ENCODE measurements at regions not wholly inside any gene's neighbourhood (a gene's known extent, or its start where the extent isn't known, plus 50 kb on each side); places are given as distances from the start of the nearest gene placed in this dataset.

DNA sequence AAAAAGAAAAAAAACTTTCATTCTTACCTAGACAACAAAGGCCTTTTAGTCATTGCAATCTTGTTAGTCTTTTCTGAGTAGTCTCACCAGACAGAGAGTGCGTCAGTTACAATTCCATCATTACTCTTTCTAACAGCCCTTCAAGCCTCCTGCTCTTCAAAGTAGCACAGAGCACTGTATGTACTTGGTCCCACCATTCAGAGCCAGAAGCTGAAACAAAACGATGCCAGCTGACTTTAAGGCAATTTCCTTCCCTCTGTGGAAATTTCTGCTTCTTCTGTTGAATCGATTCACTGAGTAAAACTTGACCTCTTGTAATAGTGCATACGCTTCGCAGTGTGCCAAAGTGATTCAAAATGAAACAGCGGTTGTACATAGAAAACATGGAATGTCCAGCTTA is 57.7 kb upstream of the TENM3 start:
- Histone ChIP-seq H3K9me3 (no peaks in the 10 kb centered on the region), H3K27ac (no peak overlapping the region), H3K36me3 (no peaks in the 10 kb centered on the region), H3K4me3 (no peak overlapping the region), H3K27me3 (no peaks in the 10 kb centered on the region), H3K4me1 (no peaks in the 10 kb centered on the region)
- no peak for DNase-seq
- in situ Hi-C loops (cut with MboI; ENCODE audit: low sequenced_read_pairs in 4 of 4) (no loop called here), intact Hi-C loops (cut with DNase I; ENCODE audit: low total_unique reads) (loop anchor here (5.0 kb wide), 2 partner anchors 42 to 43 kb away; no protein-coding TSS in a partner anchor)
- no peak for ATAC-seq
- TF ChIP-seq, protein P1, sequence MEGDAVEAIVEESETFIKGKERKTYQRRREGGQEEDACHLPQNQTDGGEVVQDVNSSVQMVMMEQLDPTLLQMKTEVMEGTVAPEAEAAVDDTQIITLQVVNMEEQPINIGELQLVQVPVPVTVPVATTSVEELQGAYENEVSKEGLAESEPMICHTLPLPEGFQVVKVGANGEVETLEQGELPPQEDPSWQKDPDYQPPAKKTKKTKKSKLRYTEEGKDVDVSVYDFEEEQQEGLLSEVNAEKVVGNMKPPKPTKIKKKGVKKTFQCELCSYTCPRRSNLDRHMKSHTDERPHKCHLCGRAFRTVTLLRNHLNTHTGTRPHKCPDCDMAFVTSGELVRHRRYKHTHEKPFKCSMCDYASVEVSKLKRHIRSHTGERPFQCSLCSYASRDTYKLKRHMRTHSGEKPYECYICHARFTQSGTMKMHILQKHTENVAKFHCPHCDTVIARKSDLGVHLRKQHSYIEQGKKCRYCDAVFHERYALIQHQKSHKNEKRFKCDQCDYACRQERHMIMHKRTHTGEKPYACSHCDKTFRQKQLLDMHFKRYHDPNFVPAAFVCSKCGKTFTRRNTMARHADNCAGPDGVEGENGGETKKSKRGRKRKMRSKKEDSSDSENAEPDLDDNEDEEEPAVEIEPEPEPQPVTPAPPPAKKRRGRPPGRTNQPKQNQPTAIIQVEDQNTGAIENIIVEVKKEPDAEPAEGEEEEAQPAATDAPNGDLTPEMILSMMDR (IDR thresholded peaks at IDR 0.05 in 4 of 5, conservative IDR thresholded peaks at IDR 0.05 in 1 of 5) = no peak
- no peak for TF ChIP-seq POLR2A (IDR thresholded peaks at IDR 0.05)

DNA sequence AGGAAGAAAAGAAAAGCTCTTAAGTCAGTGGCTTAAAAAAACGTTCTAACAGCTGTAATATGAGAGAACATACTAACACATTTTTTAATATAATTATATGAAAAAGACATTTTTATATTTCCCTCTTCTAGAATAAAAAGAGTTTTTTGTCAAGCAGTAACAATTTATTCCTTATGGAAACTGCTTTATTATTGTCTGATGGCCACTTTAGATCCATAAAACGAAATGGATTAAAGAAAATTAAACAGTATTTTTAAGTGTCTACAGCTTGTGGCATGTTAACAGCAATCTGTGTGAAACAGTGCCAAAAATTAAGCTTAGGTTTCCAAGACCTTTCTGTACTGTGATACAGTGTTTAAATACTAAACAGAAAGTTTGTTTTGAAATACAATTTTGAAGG is 55.5 kb upstream of the TENM3 start:
- in situ Hi-C loops (cut with MboI; ENCODE audit: low sequenced_read_pairs in 4 of 4) = no loop called here
- no peak overlapping the region for H3K4me3 ChIP-seq
- no peaks in the 10 kb centered on the region for H3K36me3 ChIP-seq
- H3K27ac ChIP-seq = no peak overlapping the region
- ATAC-seq = no peak
- no peaks in the 10 kb centered on the region for H3K4me1 ChIP-seq
- TF ChIP-seq, protein P1 (IDR thresholded peaks at IDR 0.05 in 4 of 5, conservative IDR thresholded peaks at IDR 0.05 in 1 of 5) = no peak
- no peak for TF ChIP-seq POLR2A (IDR thresholded peaks at IDR 0.05)
- no peak for DNase-seq
- intact Hi-C loops (cut with DNase I; ENCODE audit: low total_unique reads) = loop anchor here (5.0 kb wide), 2 partner anchors 40 to 45 kb away; no protein-coding TSS in a partner anchor
- no peaks in the 10 kb centered on the region for H3K27me3 ChIP-seq
- no peaks in the 10 kb centered on the region for H3K9me3 ChIP-seq

DNA sequence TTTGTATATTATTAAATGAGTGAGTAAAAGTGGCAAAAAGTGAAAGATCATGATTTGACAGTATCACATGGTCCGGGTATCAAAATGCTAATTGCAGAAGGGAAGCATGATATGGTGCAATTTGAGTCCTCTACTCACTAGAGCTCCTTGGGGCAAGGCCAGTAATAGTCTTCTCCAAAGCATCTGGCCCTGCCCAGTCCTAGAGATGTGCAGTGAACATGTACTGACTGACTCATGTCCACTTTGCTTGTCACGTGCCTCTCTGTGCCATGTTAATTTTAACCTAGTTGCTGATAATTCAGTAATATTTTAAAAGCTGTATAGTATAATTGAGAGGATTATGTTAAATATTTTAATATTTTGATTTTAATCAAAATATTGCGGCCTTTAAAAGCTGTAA is 54.6 kb upstream of the TENM3 start:
- H3K27ac ChIP-seq = no peak overlapping the region
- H3K4me1 ChIP-seq = no peaks in the 10 kb centered on the region
- H3K27me3 ChIP-seq = no peaks in the 10 kb centered on the region
- H3K9me3 ChIP-seq = no peaks in the 10 kb centered on the region
- peak; percentile 51 to 70 for ATAC-seq
- H3K36me3 ChIP-seq = no peaks in the 10 kb centered on the region
- TF ChIP-seq POLR2A (IDR thresholded peaks at IDR 0.05) = no peak
- TF ChIP-seq, protein P1 (IDR thresholded peaks at IDR 0.05 in 4 of 5, conservative IDR thresholded peaks at IDR 0.05 in 1 of 5) = no peak
- H3K4me3 ChIP-seq = no peak overlapping the region
- DNase-seq = peak in 1 of 2 donors; percentile 24
- in situ Hi-C loops (cut with MboI; ENCODE audit: low sequenced_read_pairs in 4 of 4) = no loop called here
- intact Hi-C loops (cut with DNase I; ENCODE audit: low total_unique reads) = loop anchor here (5.0 kb wide), 2 partner anchors 39 to 46 kb away; no protein-coding TSS in a partner anchor

DNA sequence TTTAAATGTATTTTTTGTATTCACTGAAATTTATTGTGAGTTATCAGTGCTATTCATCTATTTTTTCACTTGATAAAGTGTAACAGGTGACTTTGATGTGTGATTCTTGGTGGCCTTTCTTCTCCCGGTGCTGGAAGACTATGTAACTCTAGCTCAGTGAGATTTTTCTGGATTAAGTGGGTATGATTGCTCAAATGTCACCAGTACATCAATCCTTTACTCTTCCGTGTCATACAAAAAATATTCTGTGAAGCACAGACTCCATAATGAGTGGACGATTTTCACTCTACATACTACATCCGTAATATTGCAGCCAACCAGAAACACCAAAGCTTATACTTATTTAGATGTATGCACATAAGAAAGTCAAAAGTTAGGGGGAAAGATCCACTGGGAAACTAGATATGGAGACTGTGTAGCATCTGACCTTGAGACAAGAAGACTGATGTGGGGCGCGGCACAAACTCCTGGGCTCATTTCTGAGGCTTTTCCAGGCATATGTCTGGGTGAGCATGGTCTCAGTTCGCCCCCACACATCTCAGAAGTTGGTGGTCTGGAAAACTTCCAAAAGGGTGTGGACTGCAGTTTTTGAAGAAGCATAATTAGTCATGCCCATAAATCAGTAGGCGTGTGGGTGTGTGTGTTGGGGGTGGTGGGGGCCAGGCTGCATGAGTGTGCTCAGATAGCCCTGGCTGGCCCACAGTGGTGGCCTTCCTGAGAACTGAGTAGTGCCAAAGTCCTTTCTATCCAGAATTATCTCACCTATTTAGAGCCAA is 53.9 kb upstream of the TENM3 start:
- ATAC-seq = no peak
- DNase-seq = no peak
- Histone ChIP-seq H3K9me3 (no peaks in the 10 kb centered on the region), H3K4me1 (no peaks in the 10 kb centered on the region), H3K36me3 (no peaks in the 10 kb centered on the region), H3K4me3 (no peak overlapping the region), H3K27me3 (no peaks in the 10 kb centered on the region), H3K27ac (no peak overlapping the region)
- intact Hi-C loops (cut with DNase I; ENCODE audit: low total_unique reads) = loop anchor here (5.0 kb wide), 2 partner anchors 38 to 47 kb away; no protein-coding TSS in a partner anchor
- in situ Hi-C loops (cut with MboI; ENCODE audit: low sequenced_read_pairs in 4 of 4) = no loop called here
- no peak for TF ChIP-seq POLR2A (IDR thresholded peaks at IDR 0.05)
- TF ChIP-seq, protein P1 (IDR thresholded peaks at IDR 0.05 in 4 of 5, conservative IDR thresholded peaks at IDR 0.05 in 1 of 5) = no peak

Data from gastrocnemius medialis (tissue), 4 donors.